HepG2 (cell line): ENCODE measurements at regions not wholly inside any gene's neighbourhood (a gene's known extent, or its start where the extent isn't known, plus 50 kb on each side); places are given as distances from the start of the nearest gene placed in this dataset.

Source experiments
- ATAC-seq: fragments of 200-7000 bp; cut with Tn5 transposase; 3 replicates; pipeline ENCODE4 v1.9.1; 2020; ENCODE audit warnings: mild to moderate bottlenecking, moderate library complexity
- BruUV-seq: library from RNA; stranded (reverse); fragments of 400-500 nt; replicated peaks from 2 replicates; lab custom pipeline; 2021; lab: Mats Ljungman, UMichigan
- CTCF ChIA-PET: fragments of 300-600 bp; formaldehyde crosslinking; extraction: SDS; loops from one replicate; lab custom pipeline; 2021; ENCODE audit warnings: low total read pairs, inconsistent platforms, low intra/inter-chr PET ratio; lab: Yijun Ruan, JAX
- POLR2A ChIA-PET: fragments of 350-600 bp; sonication (Branson Sonifier 250); formaldehyde crosslinking; loops from one replicate; lab custom pipeline; 2020; ENCODE audit warnings: antibody characterized with exemption, inconsistent platforms; lab: Yijun Ruan, JAX
- DNase-seq: peaks from one replicate; pipeline ENCODE4 v3.0.0-alpha.2; 2015; ENCODE audit warnings: low spot score
- FAIRE-seq: peaks from 3 replicates; lab custom pipeline; 2011; peaks lifted over from hg19 to GRCh38; lab: Jason Lieb, UNC
- H2AFZ ChIP-seq: one replicate; pipeline ENCODE4 v1.6.1; 2011; ENCODE audit warnings: low read length, inconsistent platforms
- H3K27ac ChIP-seq: fragments of 300-600 bp; 3 replicates; pipeline ENCODE4 v1.8.0; 2011; ENCODE audit warnings: mixed run types, mild to moderate bottlenecking, mixed read lengths, low read length, inconsistent platforms; ENCODE audit not compliant: insufficient read depth; ENCODE audit errors: extremely low read length
- H3K27me3 ChIP-seq, 2 experiments: fragments of 200-600 bp in 1 of 2; 2 replicates in 1 of 2; 3 replicates in 1 of 2; pipeline versions ENCODE4 v1.6.0 to v1.8.0; 2011; ENCODE audit warnings: low read length in 2 of 2, mild to moderate bottlenecking in 2 of 2, moderate library complexity in 2 of 2, inconsistent platforms in 1 of 2; ENCODE audit not compliant: insufficient read depth in 2 of 2, control insufficient read depth in 1 of 2
- H3K36me3 ChIP-seq, 2 experiments: fragments of 200-600 bp in 1 of 2; replicated peaks in 1 of 2; 2 replicates in 1 of 2; 3 replicates in 1 of 2; pipeline versions ENCODE4 v1.5.1 to v1.8.0; 2011; ENCODE audit warnings: low read length in 2 of 2, inconsistent platforms in 1 of 2; ENCODE audit not compliant: insufficient read depth in 2 of 2, control insufficient read depth in 1 of 2
- H3K4me1 ChIP-seq: 2 replicates; pipeline ENCODE4 v1.5.1; 2012; ENCODE audit warnings: low read length, inconsistent platforms; ENCODE audit not compliant: insufficient read depth
- H3K4me2 ChIP-seq: 2 replicates; pipeline ENCODE4 v1.6.0; 2011; ENCODE audit warnings: low read depth, low read length, inconsistent platforms
- H3K4me3 ChIP-seq, 3 experiments: fragments of 200-600 bp in 1 of 3; sonication (generic), shearing (Covaris generic) in 1 of 3; replicated peaks in 1 of 3; 2 replicates each; pipeline ENCODE4 v1.5.1; 2011 to 2016; ENCODE audit warnings: low read length in 3 of 3, inconsistent platforms in 2 of 3, low read depth in 2 of 3, mild to moderate bottlenecking in 2 of 3, control low read depth in 1 of 3, mixed read lengths in 1 of 3; ENCODE audit not compliant: insufficient read depth in 1 of 3
- H3K79me2 ChIP-seq: one replicate; pipeline ENCODE4 v1.6.1; 2011; ENCODE audit warnings: low read length, inconsistent platforms; ENCODE audit not compliant: insufficient read depth
- H3K9ac ChIP-seq: 2 replicates; pipeline ENCODE4 v1.6.0; 2011; ENCODE audit warnings: mild to moderate bottlenecking, low read depth, low read length, inconsistent platforms; ENCODE audit not compliant: insufficient read depth
- H3K9me3 ChIP-seq: 2 replicates; pipeline ENCODE4 v1.5.1; 2012; ENCODE audit warnings: mild to moderate bottlenecking, low read length
- H4K20me1 ChIP-seq: 2 replicates; pipeline ENCODE4 v1.6.0; 2011; ENCODE audit warnings: inconsistent platforms, mild to moderate bottlenecking, low read length, moderate library complexity; ENCODE audit not compliant: insufficient read depth
- ATM ChIP-seq: fragments of 450-650 bp; IDR thresholded peaks from 2 replicates; pipeline ENCODE4 v1.7.1; 2017; ENCODE audit warnings: mild to moderate bottlenecking, borderline replicate concordance
- FOXA1 ChIP-seq, 2 experiments: fragments of 450-650 bp in 1 of 2; sonication (generic) in 1 of 2; formaldehyde crosslinking in 1 of 2; IDR thresholded peaks; 2 replicates each; pipeline versions ENCODE4 v1.4.0 to v1.6.1; 2016 to 2020; ENCODE audit warnings: missing genetic modification reagents in 1 of 2
- MAFF ChIP-seq: IDR thresholded peaks from 2 replicates; pipeline ENCODE4 v1.6.1; 2011; ENCODE audit warnings: low read depth, low read length, improper control_type of control experiment
- MAFK ChIP-seq, 2 experiments: IDR thresholded peaks in 1 of 2; conservative IDR thresholded peaks in 1 of 2; 2 replicates each; pipeline ENCODE4 v1.6.1; 2011; ENCODE audit warnings: improper control_type of control experiment in 2 of 2, low read length in 2 of 2
- RFX3 ChIP-seq: IDR thresholded peaks from 2 replicates; pipeline ENCODE4 v1.6.1; 2016; ENCODE audit warnings: missing biosample characterization, missing genetic modification reagents
- RFX5 ChIP-seq: IDR thresholded peaks from 2 replicates; pipeline ENCODE4 v1.6.1; 2011; ENCODE audit warnings: low read depth, low read length, improper control_type of control experiment
- SETDB1 ChIP-seq: sonication (generic); formaldehyde crosslinking; IDR thresholded peaks from 2 replicates; pipeline ENCODE4 v1.5.1; 2020; ENCODE audit warnings: missing genetic modification reagents, mild to moderate bottlenecking, borderline replicate concordance
- SMAD3 ChIP-seq: sonication (generic); formaldehyde crosslinking; IDR thresholded peaks from 2 replicates; pipeline ENCODE4 v1.4.0; 2020; ENCODE audit warnings: missing genetic modification reagents
- SMYD3 ChIP-seq: sonication (generic); formaldehyde crosslinking; IDR thresholded peaks from 2 replicates; pipeline ENCODE4 v1.8.1; 2023; ENCODE audit warnings: mild to moderate bottlenecking, missing genetic modification reagents
- WGBS: methylation state at CpG from one replicate; pipeline ENCODE4 v1.1.6; 2017; ENCODE audit warnings: low lambda C conversion rate; 5-methylcytosine and 5-hydroxymethylcytosine counted together
- in situ Hi-C: cut with HindIII; loops from 2 replicates; pipeline ENCODE4 v1.10.0; 2017; ENCODE audit warnings: low pct_unique_long_range_greater_than_20kb; ENCODE audit not compliant: extremely low pct_ligation_motif_present
- intact Hi-C: fragments of 100-400 bp; cut with micrococcal nuclease; formaldehyde crosslinking; loops from one replicate; pipeline ENCODE4 v1.10.0; 2022; ENCODE audit not compliant: unreplicated experiment
- TF ChIP-seq, protein P1 (sequence below): sonication (generic); formaldehyde crosslinking; IDR thresholded peaks from 2 replicates; pipeline ENCODE4 v1.4.0; 2020; ENCODE audit warnings: low read depth, missing genetic modification reagents
- TF ChIP-seq, protein P2 (sequence below): IDR thresholded peaks from 2 replicates; pipeline ENCODE4 v1.6.1; 2016; ENCODE audit warnings: low read depth, borderline replicate concordance

DNA sequence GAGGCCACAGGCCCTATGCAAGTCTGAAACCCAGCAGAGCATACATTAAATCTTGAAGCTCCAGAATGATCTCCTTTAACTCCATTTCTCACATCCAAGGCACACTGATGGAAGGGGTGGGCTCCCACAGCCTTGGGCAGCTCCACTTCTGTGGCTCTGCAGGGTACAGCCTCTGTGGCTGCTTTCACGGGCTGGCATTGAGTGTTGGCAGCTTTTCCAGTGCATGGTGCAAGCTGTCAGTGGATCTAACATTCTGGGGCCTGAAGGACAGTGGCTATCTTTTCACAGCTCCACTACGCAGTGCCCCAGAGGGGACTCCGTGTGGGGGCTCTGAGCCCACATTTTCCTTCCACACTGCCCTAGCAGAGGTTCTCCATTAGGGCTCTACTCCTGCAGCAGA, 265.7 kb upstream of the MAGI2 start (continued):
- TF ChIP-seq RFX3 (no peak), SETDB1 (CRISPR knock-in tag) (no peak), RFX5 (no peak), SMYD3 (CRISPR knock-in tag) (no peak)
- TF ChIP-seq, protein P1, sequence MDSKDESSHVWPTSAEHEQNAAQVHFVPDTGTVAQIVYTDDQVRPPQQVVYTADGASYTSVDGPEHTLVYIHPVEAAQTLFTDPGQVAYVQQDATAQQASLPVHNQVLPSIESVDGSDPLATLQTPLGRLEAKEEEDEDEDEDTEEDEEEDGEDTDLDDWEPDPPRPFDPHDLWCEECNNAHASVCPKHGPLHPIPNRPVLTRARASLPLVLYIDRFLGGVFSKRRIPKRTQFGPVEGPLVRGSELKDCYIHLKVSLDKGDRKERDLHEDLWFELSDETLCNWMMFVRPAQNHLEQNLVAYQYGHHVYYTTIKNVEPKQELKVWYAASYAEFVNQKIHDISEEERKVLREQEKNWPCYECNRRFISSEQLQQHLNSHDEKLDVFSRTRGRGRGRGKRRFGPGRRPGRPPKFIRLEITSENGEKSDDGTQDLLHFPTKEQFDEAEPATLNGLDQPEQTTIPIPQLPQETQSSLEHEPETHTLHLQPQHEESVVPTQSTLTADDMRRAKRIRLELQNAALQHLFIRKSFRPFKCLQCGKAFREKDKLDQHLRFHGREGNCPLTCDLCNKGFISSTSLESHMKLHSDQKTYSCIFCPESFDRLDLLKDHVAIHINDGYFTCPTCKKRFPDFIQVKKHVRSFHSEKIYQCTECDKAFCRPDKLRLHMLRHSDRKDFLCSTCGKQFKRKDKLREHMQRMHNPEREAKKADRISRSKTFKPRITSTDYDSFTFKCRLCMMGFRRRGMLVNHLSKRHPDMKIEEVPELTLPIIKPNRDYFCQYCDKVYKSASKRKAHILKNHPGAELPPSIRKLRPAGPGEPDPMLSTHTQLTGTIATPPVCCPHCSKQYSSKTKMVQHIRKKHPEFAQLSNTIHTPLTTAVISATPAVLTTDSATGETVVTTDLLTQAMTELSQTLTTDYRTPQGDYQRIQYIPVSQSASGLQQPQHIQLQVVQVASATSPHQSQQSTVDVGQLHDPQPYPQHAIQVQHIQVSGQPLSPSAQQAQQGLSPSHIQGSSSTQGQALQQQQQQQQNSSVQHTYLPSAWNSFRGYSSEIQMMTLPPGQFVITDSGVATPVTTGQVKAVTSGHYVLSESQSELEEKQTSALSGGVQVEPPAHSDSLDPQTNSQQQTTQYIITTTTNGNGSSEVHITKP, result no peak
- TF ChIP-seq, protein P2, sequence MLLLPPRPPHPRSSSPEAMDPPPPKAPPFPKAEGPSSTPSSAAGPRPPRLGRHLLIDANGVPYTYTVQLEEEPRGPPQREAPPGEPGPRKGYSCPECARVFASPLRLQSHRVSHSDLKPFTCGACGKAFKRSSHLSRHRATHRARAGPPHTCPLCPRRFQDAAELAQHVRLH (CRISPR knock-in tag), result no peak

DNA sequence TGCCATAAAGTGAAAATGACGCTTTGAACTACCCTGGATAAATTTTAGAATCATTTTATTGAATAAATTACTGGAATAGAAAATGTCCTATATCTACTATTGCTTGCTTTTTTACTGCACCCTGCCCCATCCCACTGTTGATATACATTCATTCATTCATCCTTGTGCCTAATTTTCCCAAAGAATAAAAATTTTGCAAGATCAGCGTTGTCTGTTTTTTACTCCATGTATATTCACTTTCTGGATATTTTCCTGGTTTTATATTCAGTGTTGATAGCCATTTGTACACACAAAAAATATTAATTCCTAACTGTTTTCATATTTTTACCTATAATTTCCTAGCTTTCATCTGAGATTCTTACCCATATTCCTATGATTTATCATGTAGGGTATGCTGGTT, 262.9 kb upstream of the MAGI2 start:
- H3K36me3 ChIP-seq, result no peaks in the 10 kb centered on the region
- no peak overlapping the region for H3K4me3 ChIP-seq
- intact Hi-C loops, result no loop called here
- H3K9me3 ChIP-seq, result no peaks in the 10 kb centered on the region
- H2AFZ ChIP-seq, result no peak overlapping the region
- no TSS peak for BruUV-seq
- DNase-seq (no peak), FAIRE-seq (no peak), ATAC-seq (no peak)
- no peaks in the 10 kb centered on the region for H3K79me2 ChIP-seq
- in situ Hi-C loops, result no loop called here
- ChIA-PET POLR2A (no interaction called here), CTCF (no interaction called here)
- H4K20me1 ChIP-seq, result no peaks in the 10 kb centered on the region
- H3K27me3 ChIP-seq, result no peaks in the 10 kb centered on the region
- no peak overlapping the region for H3K4me2 ChIP-seq
- no peak overlapping the region for H3K27ac ChIP-seq
- no peak overlapping the region for H3K9ac ChIP-seq
- H3K4me1 ChIP-seq, result no peaks in the 10 kb centered on the region
- 0% methylated on average over 2 of the region's 2 CpGs for WGBS
- TF ChIP-seq FOXA1 (IDR thresholded peaks at IDR 0.05) (no peak), FOXA1 (CRISPR knock-in tag; IDR thresholded peaks at IDR 0.05) (no peak), SMAD3 (no peak), ATM (no peak), MAFK (conservative IDR thresholded peaks at IDR 0.05 in 1 of 2, IDR thresholded peaks at IDR 0.05 in 1 of 2; ENCODE audit: low read length in 2 of 2) (peak; percentile 43 to 61), MAFF (peak; percentile 32; the same call in 1 of the 2 replicates)
